GM12891 (cell line): ENCODE measurements at regions not wholly inside any gene's neighbourhood (a gene's known extent, or its start where the extent isn't known, plus 50 kb on each side); places are given as distances from the start of the nearest gene placed in this dataset.
A peak's percentile ranks its signal among the peaks of the same experiment; 100 is the strongest.

Source experiments
- DNase-seq: peaks from one replicate; pipeline ENCODE4 v3.0.0; 2011; ENCODE audit warnings: low spot score; ENCODE audit not compliant: insufficient read length
- FAIRE-seq: peaks from 2 replicates; lab custom pipeline; 2011; peaks lifted over from hg19 to GRCh38; lab: Jason Lieb, UNC
- PAX5 ChIP-seq: IDR thresholded peaks from 2 replicates; pipeline ENCODE4 v1.6.1; 2011; ENCODE audit warnings: low read length, moderate library complexity, mild to moderate bottlenecking; ENCODE audit not compliant: insufficient read depth, severe bottlenecking
- POLR2A ChIP-seq: IDR thresholded peaks from 2 replicates; pipeline ENCODE4 v1.6.1; 2011; ENCODE audit warnings: low read depth, low read length, control low read depth
- POLR2AphosphoS5 ChIP-seq: IDR thresholded peaks from 2 replicates; pipeline ENCODE4 v1.6.1; 2011; ENCODE audit warnings: low read depth, low read length, control low read depth
- POU2F2 ChIP-seq: IDR thresholded peaks from 2 replicates; pipeline ENCODE4 v1.6.1; 2011; ENCODE audit warnings: low read depth, mild to moderate bottlenecking, control low read depth, low read length, moderate library complexity
- SPI1 ChIP-seq: IDR thresholded peaks from 2 replicates; pipeline ENCODE4 v1.6.1; 2011; ENCODE audit warnings: low read depth, low read length, control low read depth
- TAF1 ChIP-seq: IDR thresholded peaks from 2 replicates; pipeline ENCODE4 v1.6.1; 2011; ENCODE audit warnings: low read depth, low read length, control low read depth

DNA sequence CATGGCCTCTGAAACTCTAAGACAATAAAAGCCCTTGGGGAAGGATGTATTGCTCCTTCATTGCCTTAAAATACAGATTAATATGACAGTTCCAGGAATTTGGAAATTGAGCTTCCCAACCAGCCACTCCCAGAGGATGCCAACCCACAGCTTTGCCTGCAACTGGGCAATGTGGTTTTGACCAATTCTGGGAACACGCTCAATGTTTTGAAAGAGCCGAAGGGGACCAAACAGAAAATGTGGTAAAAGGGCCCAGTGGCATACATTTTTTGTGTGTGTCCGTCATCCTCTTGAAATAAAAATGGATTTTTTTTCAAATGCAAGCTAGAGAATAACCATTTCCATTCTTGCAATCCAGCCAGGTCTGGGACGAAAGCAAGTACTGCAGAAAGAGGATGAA, 88.3 kb upstream of the PLEKHG7 start:
- FAIRE-seq (no peak), DNase-seq (no peak)
- TF ChIP-seq POLR2AphosphoS5 (no peak), POU2F2 (no peak), SPI1 (no peak), POLR2A (no peak), TAF1 (no peak), PAX5 (no peak)

- FAIRE-seq = no peak
- DNase-seq = no peak
- TF ChIP-seq SPI1 = no peak
- no peak for TF ChIP-seq POLR2A
- no peak for TF ChIP-seq TAF1
- TF ChIP-seq POLR2AphosphoS5 = no peak
- no peak for TF ChIP-seq POU2F2
- TF ChIP-seq PAX5 = no peak
Measured at GRCh38 chr12:92614001-92614400, 88.8 kb upstream of the PLEKHG7 start.

DNA sequence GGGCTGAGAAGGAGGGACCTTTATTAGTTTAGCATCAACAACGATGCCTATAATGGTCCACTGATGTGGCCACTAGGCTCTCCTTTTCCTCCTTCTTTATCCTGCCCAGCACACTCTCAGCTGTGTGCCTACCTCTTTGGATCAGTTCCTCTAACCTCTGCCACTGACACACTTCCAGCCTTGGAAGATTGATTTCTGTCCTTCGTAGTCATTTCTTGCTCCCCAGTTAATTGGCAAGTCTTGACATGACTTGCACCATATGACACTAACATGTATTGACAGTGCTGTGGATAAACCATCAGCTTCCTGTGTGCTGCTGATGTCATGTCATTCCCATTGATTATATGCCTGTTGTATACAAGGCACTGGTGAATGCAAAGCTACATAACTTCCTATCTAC, 90.2 kb upstream of the PLEKHG7 start:
- DNase-seq (no peak), FAIRE-seq (no peak)
- TF ChIP-seq POLR2AphosphoS5 (no peak), POU2F2 (no peak), POLR2A (no peak), TAF1 (no peak), SPI1 (peak; percentile 78), PAX5 (no peak)

GRCh38 chr12:92608151-92609091, 94.4 kb upstream of the PLEKHG7 start:
- FAIRE-seq = no peak
- no peak for DNase-seq
- TF ChIP-seq SPI1 (no peak), POU2F2 (no peak), PAX5 (no peak), POLR2AphosphoS5 (no peak), POLR2A (no peak), TAF1 (no peak)

DNA sequence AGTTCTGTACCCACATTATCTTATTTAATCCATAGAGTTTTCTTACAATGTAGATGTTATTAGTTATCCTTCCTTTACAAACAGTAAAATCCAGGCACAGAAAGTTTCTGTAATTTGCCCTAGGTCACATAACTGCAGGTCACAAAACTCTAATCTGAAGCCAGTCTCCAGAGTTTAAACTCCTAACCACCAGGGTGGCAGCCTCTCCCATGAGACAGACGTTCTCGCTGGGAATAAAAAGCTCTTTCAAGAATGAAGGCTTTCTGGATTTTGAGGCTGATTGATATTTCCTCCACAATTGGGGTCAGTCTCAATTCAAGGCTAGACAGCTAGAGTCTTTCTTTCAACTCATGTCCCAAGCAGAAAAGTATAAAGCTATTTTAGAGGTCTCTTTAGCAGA, 95.8 kb upstream of the PLEKHG7 start:
- peak; percentile 26 for FAIRE-seq
- no peak for DNase-seq
- no peak for TF ChIP-seq POU2F2
- no peak for TF ChIP-seq POLR2A
- no peak for TF ChIP-seq POLR2AphosphoS5
- TF ChIP-seq TAF1 = no peak
- no peak for TF ChIP-seq PAX5
- TF ChIP-seq SPI1 = no peak

DNA sequence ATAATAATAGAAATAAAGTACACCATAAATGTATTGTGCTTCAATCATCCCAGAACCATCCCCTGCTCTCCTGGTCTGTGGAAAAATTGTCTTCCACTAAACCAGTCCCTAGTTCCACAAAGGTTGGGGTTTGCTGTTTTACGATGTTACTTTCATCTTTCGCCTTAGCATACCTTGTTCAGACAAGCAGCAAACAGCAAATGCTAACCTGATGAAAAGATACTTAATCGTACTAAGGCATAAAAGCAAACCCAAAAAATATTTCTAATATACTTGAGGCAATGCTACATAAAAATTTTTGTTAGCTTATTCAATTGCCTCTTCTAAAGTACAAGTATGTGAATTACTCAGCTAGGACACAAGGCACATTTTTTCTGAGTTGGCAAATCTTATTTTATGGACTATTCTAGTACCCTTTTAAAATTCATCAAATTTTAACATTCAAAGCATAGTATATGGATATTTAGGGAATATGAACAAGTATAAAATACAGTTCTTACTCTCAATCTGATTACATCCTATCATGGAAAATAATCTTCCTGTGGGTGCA, 97.1 kb upstream of the PLEKHG7 start:
- no peak for FAIRE-seq
- DNase-seq = no peak
- no peak for TF ChIP-seq SPI1
- no peak for TF ChIP-seq TAF1
- TF ChIP-seq POU2F2 = no peak
- no peak for TF ChIP-seq PAX5
- TF ChIP-seq POLR2A = no peak
- no peak for TF ChIP-seq POLR2AphosphoS5

DNA sequence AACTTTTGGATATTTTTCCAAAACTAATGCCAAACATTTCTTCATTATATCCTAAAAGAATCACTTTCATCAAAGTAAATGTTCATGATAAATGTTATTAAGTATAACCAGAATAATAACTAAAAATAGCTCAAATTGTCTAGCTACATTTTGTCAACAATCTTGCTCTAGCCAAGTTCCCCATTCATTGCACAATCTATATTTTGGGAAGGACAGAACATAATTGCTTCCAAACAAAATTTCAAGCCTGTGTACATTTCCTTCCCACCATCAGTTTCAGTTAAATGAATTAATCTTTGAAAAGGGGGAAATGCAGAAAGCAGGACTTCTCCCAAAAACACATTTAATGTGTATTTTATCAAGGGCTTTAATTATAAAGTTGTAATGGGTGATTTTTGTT, 98.0 kb upstream of the PLEKHG7 start:
- no peak for FAIRE-seq
- no peak for DNase-seq
- TF ChIP-seq SPI1 = no peak
- TF ChIP-seq POLR2A = no peak
- TF ChIP-seq TAF1 = no peak
- TF ChIP-seq PAX5 = no peak
- no peak for TF ChIP-seq POLR2AphosphoS5
- no peak for TF ChIP-seq POU2F2

DNA sequence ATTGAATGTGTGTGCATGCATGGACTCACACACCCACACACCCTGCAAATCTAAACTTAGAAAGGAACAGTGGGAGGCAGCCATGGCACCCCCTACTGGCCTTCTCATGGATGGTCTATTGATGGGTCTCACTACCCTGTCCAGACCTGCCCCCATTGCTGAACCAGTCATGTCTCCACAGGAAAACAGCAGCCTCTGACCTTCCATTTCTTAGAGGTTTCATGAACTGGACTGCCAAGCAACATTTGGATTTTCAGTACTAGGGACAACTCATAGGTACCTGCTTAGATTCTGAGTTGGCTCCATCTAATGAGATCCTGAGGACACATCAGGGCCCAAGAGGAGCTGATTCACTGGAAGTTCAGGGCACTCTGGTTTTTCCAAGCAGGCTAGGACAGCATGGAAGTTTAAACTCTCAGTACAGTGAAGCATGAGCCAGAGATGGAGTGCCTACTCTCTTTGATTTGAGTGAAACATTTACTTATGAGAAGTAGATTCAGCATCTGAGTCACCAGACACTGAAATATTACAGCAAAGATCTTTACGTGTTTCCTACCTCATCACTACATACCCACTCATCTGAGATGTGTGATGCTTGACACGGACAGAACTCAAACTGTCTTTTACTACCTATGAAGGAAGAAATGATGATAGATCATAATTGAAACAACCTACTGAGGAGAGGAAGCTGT, 98.9 kb upstream of the PLEKHG7 start:
- FAIRE-seq = no peak

More for the DNA sequence above, 98.9 kb upstream of the PLEKHG7 start:
- TF ChIP-seq POU2F2 (no peak), POLR2AphosphoS5 (no peak), SPI1 (no peak), TAF1 (no peak), PAX5 (no peak), POLR2A (no peak)
- DNase-seq = no peak
